ENCODE measurements at regions not wholly inside any gene's neighbourhood (a gene's known extent, or its start where the extent isn't known, plus 50 kb on each side); places are given as distances from the start of the nearest gene placed in this dataset.

DNA sequence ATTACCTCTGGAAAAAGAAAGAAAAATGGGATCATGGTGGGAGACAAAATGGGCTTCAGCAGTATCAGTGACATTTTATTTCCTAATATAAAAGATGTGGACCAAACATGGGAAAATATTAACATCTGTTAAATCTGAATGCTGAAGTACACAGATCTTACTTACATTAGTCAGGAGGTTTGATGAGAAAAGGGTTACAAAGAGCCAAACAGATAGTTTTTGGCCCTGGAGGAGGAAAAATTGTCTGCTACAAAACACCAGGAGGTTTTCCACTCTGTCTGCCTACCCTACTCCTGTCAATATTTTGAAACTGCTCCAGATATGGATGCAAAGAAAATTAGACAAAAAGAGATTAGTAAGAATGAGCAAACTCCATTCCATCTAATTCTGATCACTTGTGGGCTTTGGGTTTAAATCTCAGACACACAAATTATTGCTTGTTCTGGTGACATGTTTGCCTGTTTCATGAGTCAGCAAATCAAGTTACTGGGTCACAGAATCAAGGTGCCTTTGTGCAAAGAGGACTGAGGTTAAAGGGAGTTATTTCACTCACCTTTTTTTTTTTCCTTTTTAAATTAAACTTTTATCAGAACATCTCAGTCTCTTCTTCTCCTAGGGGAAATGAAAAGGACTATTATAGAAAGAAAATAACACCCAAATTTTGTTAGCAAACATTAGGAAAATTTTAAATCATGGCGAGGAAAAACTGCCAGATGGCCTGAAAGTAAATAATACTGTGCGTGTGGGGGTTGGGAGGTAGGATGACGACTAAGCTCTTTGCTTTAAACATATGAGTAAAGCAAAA, 87.0 kb upstream of the SPATS2L start:
- ChIA-PET POLR2A (no interaction called here), CTCF (no interaction called here)
- Histone ChIP-seq H4K20me1 (replicated peaks; ENCODE audit: control insufficient read depth, extremely low read depth, insufficient read depth, low read length) (no peaks in the 10 kb centered on the region), H3K27me3 (ENCODE audit: control insufficient read depth in 2 of 2, insufficient read depth in 2 of 2, low read length in 2 of 2) (peaks cover 0 to 6% of the 10 kb centered on the region in 2 experiments), H3K4me2 (ENCODE audit: insufficient read depth, low read length) (no peak overlapping the region), H3K9me1 (replicated peaks; ENCODE audit: control insufficient read depth, extremely low read depth, insufficient read depth, low read length) (no peaks in the 10 kb centered on the region), H3K4me3 (replicated peaks in 1 of 3; ENCODE audit: insufficient read depth in 1 of 3, low read depth in 1 of 3, low read length in 3 of 3) (no peak overlapping the region), H3K27ac (ENCODE audit: insufficient read depth, low read depth, low read length) (no peak overlapping the region), H3K9me3 (replicated peaks; ENCODE audit: control insufficient read depth, insufficient read depth, low read length) (no peaks in the 10 kb centered on the region), H3K36me3 (ENCODE audit: control insufficient read depth in 2 of 2, extremely low read depth in 1 of 2, insufficient read depth in 2 of 2, low read length in 2 of 2) (no peaks in the 10 kb centered on the region), H3K79me2 (ENCODE audit: control insufficient read depth, insufficient read depth, low read length) (no peaks in the 10 kb centered on the region), H2AFZ (ENCODE audit: low read depth, low read length) (no peak overlapping the region), H3K4me1 (ENCODE audit: control insufficient read depth, extremely low read depth, insufficient read depth, low read length) (no peaks in the 10 kb centered on the region), H3K9ac (replicated peaks; ENCODE audit: extremely low read depth, insufficient read depth, low read length) (no peak overlapping the region)
- no peak for DNase-seq (ENCODE audit: low read depth, low spot score)
- TF ChIP-seq EZH2 (IDR thresholded peaks at IDR 0.05; ENCODE audit: borderline replicate concordance, low read depth, low read length, severe bottlenecking) (no peak), JUN (IDR thresholded peaks at IDR 0.05; ENCODE audit: borderline replicate concordance, insufficient read depth, insufficient read length, low read depth) (no peak), POLR2A (IDR thresholded peaks at IDR 0.05; ENCODE audit: low read depth, low read length) (no peak), FOS (IDR thresholded peaks at IDR 0.05; ENCODE audit: borderline replicate concordance, insufficient read depth, low read length) (no peak), GATA2 (IDR thresholded peaks at IDR 0.05; ENCODE audit: insufficient read depth, insufficient read length, low read depth, low read length) (no peak), MYC (IDR thresholded peaks at IDR 0.05; ENCODE audit: low read depth, low read length) (no peak), POLR2AphosphoS5 (IDR thresholded peaks at IDR 0.05; ENCODE audit: insufficient read depth, low read depth, low read length) (no peak)
- TF ChIP-seq, protein P1, sequence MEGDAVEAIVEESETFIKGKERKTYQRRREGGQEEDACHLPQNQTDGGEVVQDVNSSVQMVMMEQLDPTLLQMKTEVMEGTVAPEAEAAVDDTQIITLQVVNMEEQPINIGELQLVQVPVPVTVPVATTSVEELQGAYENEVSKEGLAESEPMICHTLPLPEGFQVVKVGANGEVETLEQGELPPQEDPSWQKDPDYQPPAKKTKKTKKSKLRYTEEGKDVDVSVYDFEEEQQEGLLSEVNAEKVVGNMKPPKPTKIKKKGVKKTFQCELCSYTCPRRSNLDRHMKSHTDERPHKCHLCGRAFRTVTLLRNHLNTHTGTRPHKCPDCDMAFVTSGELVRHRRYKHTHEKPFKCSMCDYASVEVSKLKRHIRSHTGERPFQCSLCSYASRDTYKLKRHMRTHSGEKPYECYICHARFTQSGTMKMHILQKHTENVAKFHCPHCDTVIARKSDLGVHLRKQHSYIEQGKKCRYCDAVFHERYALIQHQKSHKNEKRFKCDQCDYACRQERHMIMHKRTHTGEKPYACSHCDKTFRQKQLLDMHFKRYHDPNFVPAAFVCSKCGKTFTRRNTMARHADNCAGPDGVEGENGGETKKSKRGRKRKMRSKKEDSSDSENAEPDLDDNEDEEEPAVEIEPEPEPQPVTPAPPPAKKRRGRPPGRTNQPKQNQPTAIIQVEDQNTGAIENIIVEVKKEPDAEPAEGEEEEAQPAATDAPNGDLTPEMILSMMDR (IDR thresholded peaks at IDR 0.05; ENCODE audit: extremely low read depth in 1 of 2, insufficient read depth in 1 of 2, low read depth in 1 of 2, low read length in 2 of 2), result no peak
- TF ChIP-seq, protein P2, sequence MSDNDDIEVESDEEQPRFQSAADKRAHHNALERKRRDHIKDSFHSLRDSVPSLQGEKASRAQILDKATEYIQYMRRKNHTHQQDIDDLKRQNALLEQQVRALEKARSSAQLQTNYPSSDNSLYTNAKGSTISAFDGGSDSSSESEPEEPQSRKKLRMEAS (IDR thresholded peaks at IDR 0.05; ENCODE audit: insufficient read depth, insufficient read length), result no peak
- no peak for FAIRE-seq
- intact Hi-C loops (cut with micrococcal nuclease), result no loop called here
- no TSS peak for BruUV-seq (replicated peaks)
- dilution Hi-C loops (cut with MboI; ENCODE audit: extremely low pct_ligation_motif_present, low sequenced_read_pairs), result no loop called here

Data from endothelial cell of umbilical vein (primary cell).